ENCODE measurements at regions not wholly inside any gene's neighbourhood (a gene's known extent, or its start where the extent isn't known, plus 50 kb on each side); places are given as distances from the start of the nearest gene placed in this dataset.

GRCh38 chr6:140908505-140908904 lies 1224.2 kb upstream of the GJE1 start:
- H3K4me1 ChIP-seq (ENCODE audit: insufficient read depth, poor library complexity, severe bottlenecking) = no peaks in the 10 kb centered on the region
- no peaks in the 10 kb centered on the region for H3K36me3 ChIP-seq (ENCODE audit: low read depth)
- H3K4me3 ChIP-seq (ENCODE audit: severe bottlenecking) = no peak overlapping the region
- DNase-seq (ENCODE audit: low spot score) (no peak), ATAC-seq (ENCODE audit: low read depth) (no peak)
- H3K9me3 ChIP-seq (ENCODE audit: severe bottlenecking) = no peaks in the 10 kb centered on the region
- H3K27me3 ChIP-seq (ENCODE audit: insufficient read depth, poor library complexity, severe bottlenecking) = no peaks in the 10 kb centered on the region
- no peak overlapping the region for H3K27ac ChIP-seq (ENCODE audit: poor library complexity, severe bottlenecking)
- TF ChIP-seq CTCF (IDR thresholded peaks at IDR 0.05; ENCODE audit: poor library complexity, severe bottlenecking) = no peak

- DNase-seq (ENCODE audit: low spot score) (no peak), ATAC-seq (ENCODE audit: low read depth) (no peak)
- H3K4me1 ChIP-seq (ENCODE audit: insufficient read depth, poor library complexity, severe bottlenecking) = no peaks in the 10 kb centered on the region
Measured at GRCh38 chr6:140907235-140907634, 1225.5 kb upstream of the GJE1 start.

GRCh38 chr6:140905724-140906123 lies 1227.0 kb upstream of the GJE1 start:
- TF ChIP-seq CTCF (IDR thresholded peaks at IDR 0.05; ENCODE audit: poor library complexity, severe bottlenecking) = no peak
- Histone ChIP-seq H3K36me3 (ENCODE audit: low read depth) (no peaks in the 10 kb centered on the region), H3K27ac (ENCODE audit: poor library complexity, severe bottlenecking) (no peak overlapping the region), H3K4me3 (ENCODE audit: severe bottlenecking) (no peak overlapping the region), H3K4me1 (ENCODE audit: insufficient read depth, poor library complexity, severe bottlenecking) (no peaks in the 10 kb centered on the region), H3K9me3 (ENCODE audit: severe bottlenecking) (no peaks in the 10 kb centered on the region), H3K27me3 (ENCODE audit: insufficient read depth, poor library complexity, severe bottlenecking) (no peaks in the 10 kb centered on the region)
- ATAC-seq (ENCODE audit: low read depth) (no peak), DNase-seq (ENCODE audit: low spot score) (no peak)

More at GRCh38 chr6:140907235-140907634, 1225.5 kb upstream of the GJE1 start:
- no peak overlapping the region for H3K27ac ChIP-seq (ENCODE audit: poor library complexity, severe bottlenecking)
- H3K36me3 ChIP-seq (ENCODE audit: low read depth) = no peaks in the 10 kb centered on the region
- no peaks in the 10 kb centered on the region for H3K27me3 ChIP-seq (ENCODE audit: insufficient read depth, poor library complexity, severe bottlenecking)
- no peak for TF ChIP-seq CTCF (IDR thresholded peaks at IDR 0.05; ENCODE audit: poor library complexity, severe bottlenecking)
- no peaks in the 10 kb centered on the region for H3K9me3 ChIP-seq (ENCODE audit: severe bottlenecking)
- no peak overlapping the region for H3K4me3 ChIP-seq (ENCODE audit: severe bottlenecking)

GRCh38 chr6:140905050-140905449 lies 1227.7 kb upstream of the GJE1 start:
- H3K36me3 ChIP-seq (ENCODE audit: low read depth) = no peaks in the 10 kb centered on the region
- no peaks in the 10 kb centered on the region for H3K4me1 ChIP-seq (ENCODE audit: insufficient read depth, poor library complexity, severe bottlenecking)
- no peak for DNase-seq (ENCODE audit: low spot score)
- no peaks in the 10 kb centered on the region for H3K9me3 ChIP-seq (ENCODE audit: severe bottlenecking)
- TF ChIP-seq CTCF (IDR thresholded peaks at IDR 0.05; ENCODE audit: poor library complexity, severe bottlenecking) = no peak
- ATAC-seq (ENCODE audit: low read depth) = no peak
- H3K4me3 ChIP-seq (ENCODE audit: severe bottlenecking) = no peak overlapping the region
- H3K27me3 ChIP-seq (ENCODE audit: insufficient read depth, poor library complexity, severe bottlenecking) = no peaks in the 10 kb centered on the region
- no peak overlapping the region for H3K27ac ChIP-seq (ENCODE audit: poor library complexity, severe bottlenecking)

- Histone ChIP-seq H3K9me3 (ENCODE audit: severe bottlenecking) (no peaks in the 10 kb centered on the region), H3K36me3 (ENCODE audit: low read depth) (peaks cover 5% of the 10 kb centered on the region; the same call in 1 of the 2 replicates), H3K4me1 (ENCODE audit: insufficient read depth, poor library complexity, severe bottlenecking) (peaks cover 3% of the 10 kb centered on the region), H3K27me3 (ENCODE audit: insufficient read depth, poor library complexity, severe bottlenecking) (no peaks in the 10 kb centered on the region), H3K27ac (ENCODE audit: poor library complexity, severe bottlenecking) (peak overlapping the region; percentile 10), H3K4me3 (ENCODE audit: severe bottlenecking) (peak overlapping the region; percentile 43)
- ATAC-seq (ENCODE audit: low read depth) (peak; percentile 77), DNase-seq (ENCODE audit: low spot score) (no peak)
- TF ChIP-seq CTCF (IDR thresholded peaks at IDR 0.05; ENCODE audit: poor library complexity, severe bottlenecking) = no peak
Measured at GRCh38 chr6:140897804-140898573, 1234.7 kb upstream of the GJE1 start.

Data from RWPE2 (cell line).